ENCODE measurements at regions not wholly inside any gene's neighbourhood (a gene's known extent, or its start where the extent isn't known, plus 50 kb on each side); places are given as distances from the start of the nearest gene placed in this dataset.

DNA sequence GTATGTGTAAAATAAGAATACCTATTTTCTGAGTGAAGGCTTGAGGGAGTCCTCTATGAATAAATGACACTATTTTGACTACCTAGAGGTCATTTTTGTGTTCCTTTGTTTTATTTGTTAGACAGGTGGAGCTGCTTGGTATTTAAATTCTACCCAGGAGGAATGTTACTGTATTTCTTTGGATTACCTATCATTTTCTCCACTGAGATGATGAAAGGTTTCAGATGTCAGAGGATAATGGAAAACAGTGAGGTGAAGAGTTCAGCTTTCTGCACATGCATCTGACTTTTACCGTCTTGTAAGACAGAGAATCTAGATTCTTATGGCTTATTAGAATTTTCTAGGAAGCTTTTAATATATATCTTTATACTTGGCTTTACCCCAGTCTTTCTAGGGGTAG, 689.8 kb upstream of the NXPH2 start:
- DNase-seq (ENCODE audit: low read depth), result no peak
- no peaks in the 10 kb centered on the region for H3K36me3 ChIP-seq (ENCODE audit: control insufficient read depth, insufficient read depth, low read length)
- ChIA-PET POLR2A (no interaction called here), CTCF (no interaction called here)
- H3K4me3 ChIP-seq (ENCODE audit: low read depth, low read length), result no peak overlapping the region
- no peaks in the 10 kb centered on the region for H3K27me3 ChIP-seq (ENCODE audit: control insufficient read depth, insufficient read depth, low read length)
- TF ChIP-seq, protein P1, sequence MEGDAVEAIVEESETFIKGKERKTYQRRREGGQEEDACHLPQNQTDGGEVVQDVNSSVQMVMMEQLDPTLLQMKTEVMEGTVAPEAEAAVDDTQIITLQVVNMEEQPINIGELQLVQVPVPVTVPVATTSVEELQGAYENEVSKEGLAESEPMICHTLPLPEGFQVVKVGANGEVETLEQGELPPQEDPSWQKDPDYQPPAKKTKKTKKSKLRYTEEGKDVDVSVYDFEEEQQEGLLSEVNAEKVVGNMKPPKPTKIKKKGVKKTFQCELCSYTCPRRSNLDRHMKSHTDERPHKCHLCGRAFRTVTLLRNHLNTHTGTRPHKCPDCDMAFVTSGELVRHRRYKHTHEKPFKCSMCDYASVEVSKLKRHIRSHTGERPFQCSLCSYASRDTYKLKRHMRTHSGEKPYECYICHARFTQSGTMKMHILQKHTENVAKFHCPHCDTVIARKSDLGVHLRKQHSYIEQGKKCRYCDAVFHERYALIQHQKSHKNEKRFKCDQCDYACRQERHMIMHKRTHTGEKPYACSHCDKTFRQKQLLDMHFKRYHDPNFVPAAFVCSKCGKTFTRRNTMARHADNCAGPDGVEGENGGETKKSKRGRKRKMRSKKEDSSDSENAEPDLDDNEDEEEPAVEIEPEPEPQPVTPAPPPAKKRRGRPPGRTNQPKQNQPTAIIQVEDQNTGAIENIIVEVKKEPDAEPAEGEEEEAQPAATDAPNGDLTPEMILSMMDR (IDR thresholded peaks at IDR 0.05; ENCODE audit: insufficient read depth, low read depth, low read length), result no peak

DNA sequence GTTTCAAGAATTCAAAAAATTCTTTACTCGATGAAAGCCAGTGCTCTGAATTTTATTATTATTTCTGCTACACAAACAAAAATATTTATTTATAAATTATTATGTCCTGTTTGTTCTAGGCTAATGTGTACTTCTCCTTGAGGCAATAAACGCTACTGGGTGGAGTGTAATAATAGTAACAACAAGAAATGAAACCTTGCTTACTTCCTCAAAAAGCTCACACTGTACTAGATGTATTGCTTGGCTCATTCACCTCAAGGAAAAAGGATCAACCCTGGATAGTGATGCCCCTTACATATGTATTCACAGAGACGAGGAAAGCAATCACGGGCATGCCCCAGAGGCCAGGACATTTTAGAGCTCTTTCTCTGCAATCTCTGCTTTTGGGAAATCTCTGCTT, 685.6 kb upstream of the NXPH2 start:
- Histone ChIP-seq H3K36me3 (ENCODE audit: control insufficient read depth, insufficient read depth, low read length) (no peaks in the 10 kb centered on the region), H3K4me3 (ENCODE audit: low read depth, low read length) (no peak overlapping the region), H3K27me3 (ENCODE audit: control insufficient read depth, insufficient read depth, low read length) (no peaks in the 10 kb centered on the region)
- ChIA-PET CTCF (no interaction called here), POLR2A (no interaction called here)
- TF ChIP-seq, protein P1 (IDR thresholded peaks at IDR 0.05; ENCODE audit: insufficient read depth, low read depth, low read length), result no peak
- DNase-seq (ENCODE audit: low read depth), result no peak

DNA sequence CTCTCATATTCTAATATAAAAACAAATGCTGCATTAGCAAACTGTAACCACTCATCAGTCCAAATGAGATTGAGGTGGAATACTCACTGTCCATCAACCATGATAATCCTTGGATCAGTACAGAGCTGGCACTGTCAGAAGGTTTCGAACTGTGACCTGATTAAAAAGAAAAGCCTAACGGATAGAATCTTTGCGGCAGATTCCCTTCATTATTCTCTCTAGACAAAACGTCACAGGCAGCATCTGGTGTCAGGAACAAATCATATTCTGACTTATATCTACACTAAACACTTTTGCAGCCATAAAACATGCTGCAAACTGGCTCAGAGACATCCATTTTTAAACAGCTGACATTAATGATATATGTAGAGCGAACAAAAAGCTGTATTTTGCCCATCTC, 677.7 kb upstream of the NXPH2 start:
- CTCF ChIA-PET, result no interaction called here

DNA sequence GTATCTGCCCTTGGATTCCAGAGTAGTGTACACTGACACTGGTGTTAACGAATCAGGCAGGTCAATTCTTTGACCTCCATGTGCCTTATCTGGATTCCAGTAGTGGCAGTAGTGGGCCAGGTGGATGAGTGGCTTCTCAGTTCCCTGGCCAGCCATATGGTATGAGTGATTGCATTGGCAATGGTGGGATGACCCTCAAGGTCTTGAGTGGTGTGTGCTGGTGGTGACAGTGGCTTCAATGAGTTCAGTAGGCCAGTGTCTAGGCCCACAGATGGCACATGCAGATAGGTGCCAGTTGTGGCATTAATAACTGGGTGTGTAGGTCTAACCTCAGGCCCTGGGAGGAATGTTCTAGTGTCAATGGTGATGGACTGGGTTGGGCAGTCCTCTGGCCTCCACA, 674.1 kb upstream of the NXPH2 start:
- H3K27me3 ChIP-seq (ENCODE audit: control insufficient read depth, insufficient read depth, low read length), result no peaks in the 10 kb centered on the region
- no peak for DNase-seq (ENCODE audit: low read depth)
- TF ChIP-seq, protein P1 (IDR thresholded peaks at IDR 0.05; ENCODE audit: insufficient read depth, low read depth, low read length), result no peak
- CTCF ChIA-PET, result no interaction called here
- POLR2A ChIA-PET, result no interaction called here
- H3K4me3 ChIP-seq (ENCODE audit: low read depth, low read length), result no peak overlapping the region
- H3K36me3 ChIP-seq (ENCODE audit: control insufficient read depth, insufficient read depth, low read length), result no peaks in the 10 kb centered on the region

More for the DNA sequence above, 677.7 kb upstream of the NXPH2 start:
- no peaks in the 10 kb centered on the region for H3K36me3 ChIP-seq (ENCODE audit: control insufficient read depth, insufficient read depth, low read length)
- no peak overlapping the region for H3K4me3 ChIP-seq (ENCODE audit: low read depth, low read length)
- POLR2A ChIA-PET, result no interaction called here
- H3K27me3 ChIP-seq (ENCODE audit: control insufficient read depth, insufficient read depth, low read length), result no peaks in the 10 kb centered on the region
- TF ChIP-seq, protein P1 (IDR thresholded peaks at IDR 0.05; ENCODE audit: insufficient read depth, low read depth, low read length), result no peak
- no peak for DNase-seq (ENCODE audit: low read depth)

DNA sequence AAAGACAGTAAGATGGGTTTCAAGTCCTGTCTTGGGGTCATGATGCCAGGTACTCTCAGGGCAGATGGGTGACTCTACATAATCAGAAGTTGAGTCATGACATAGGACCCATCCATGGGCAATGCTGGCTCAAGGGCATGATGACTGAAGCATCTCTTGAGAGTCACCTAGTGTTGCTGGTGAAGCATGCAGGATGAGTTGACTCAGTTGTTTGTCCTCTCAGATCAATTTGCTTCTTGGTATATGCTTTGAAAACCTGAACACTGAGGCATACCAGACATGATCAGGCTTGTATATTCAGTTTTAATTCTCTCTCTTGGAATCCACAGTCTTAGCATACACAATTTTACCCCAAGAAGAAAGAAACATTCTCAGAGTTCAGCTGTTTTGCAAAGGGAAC, 658.9 kb upstream of the NXPH2 start:
- POLR2A ChIA-PET, result no interaction called here
- TF ChIP-seq, protein P1 (IDR thresholded peaks at IDR 0.05; ENCODE audit: insufficient read depth, low read depth, low read length), result no peak
- DNase-seq (ENCODE audit: low read depth), result no peak
- Histone ChIP-seq H3K4me3 (ENCODE audit: low read depth, low read length) (no peak overlapping the region), H3K36me3 (ENCODE audit: control insufficient read depth, insufficient read depth, low read length) (no peaks in the 10 kb centered on the region), H3K27me3 (ENCODE audit: control insufficient read depth, insufficient read depth, low read length) (no peaks in the 10 kb centered on the region)
- CTCF ChIA-PET, result no interaction called here

Data from BJ (cell line).